ENCODE measurements at regions not wholly inside any gene's neighbourhood (a gene's known extent, or its start where the extent isn't known, plus 50 kb on each side); places are given as distances from the start of the nearest gene placed in this dataset.

GRCh38 chr1:229964281-229964680 lies 102.8 kb upstream of the GALNT2 start:
- no peak for DNase-seq (ENCODE audit: low read depth in 3 of 3)

- no peak for DNase-seq (ENCODE audit: low read depth in 3 of 3)
These were observed 96.3 kb upstream of the GALNT2 start for GRCh38 chr1:229970714-229971113.

DNA sequence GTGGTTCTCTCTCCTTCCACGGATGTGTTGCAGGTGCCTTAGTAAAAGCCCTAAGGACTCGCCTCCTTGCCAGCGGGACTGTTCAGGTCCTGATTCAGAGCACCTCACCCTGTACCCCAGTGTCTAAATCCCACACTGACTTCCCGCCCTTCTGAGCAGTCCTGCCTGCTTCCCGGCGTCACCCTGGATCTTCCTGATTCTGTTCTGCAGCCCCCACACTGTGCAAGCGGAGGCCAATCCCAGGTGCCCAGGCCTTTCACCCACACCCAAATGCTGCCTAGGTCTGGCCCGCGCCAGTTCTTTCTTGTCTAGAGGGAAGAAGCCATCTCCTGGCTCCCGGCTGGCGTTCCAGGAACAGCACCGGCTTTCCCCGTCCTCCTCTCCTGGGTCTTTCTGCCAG lies 95.9 kb upstream of the GALNT2 start:
- no peak for DNase-seq (ENCODE audit: low read depth in 3 of 3)

DNA sequence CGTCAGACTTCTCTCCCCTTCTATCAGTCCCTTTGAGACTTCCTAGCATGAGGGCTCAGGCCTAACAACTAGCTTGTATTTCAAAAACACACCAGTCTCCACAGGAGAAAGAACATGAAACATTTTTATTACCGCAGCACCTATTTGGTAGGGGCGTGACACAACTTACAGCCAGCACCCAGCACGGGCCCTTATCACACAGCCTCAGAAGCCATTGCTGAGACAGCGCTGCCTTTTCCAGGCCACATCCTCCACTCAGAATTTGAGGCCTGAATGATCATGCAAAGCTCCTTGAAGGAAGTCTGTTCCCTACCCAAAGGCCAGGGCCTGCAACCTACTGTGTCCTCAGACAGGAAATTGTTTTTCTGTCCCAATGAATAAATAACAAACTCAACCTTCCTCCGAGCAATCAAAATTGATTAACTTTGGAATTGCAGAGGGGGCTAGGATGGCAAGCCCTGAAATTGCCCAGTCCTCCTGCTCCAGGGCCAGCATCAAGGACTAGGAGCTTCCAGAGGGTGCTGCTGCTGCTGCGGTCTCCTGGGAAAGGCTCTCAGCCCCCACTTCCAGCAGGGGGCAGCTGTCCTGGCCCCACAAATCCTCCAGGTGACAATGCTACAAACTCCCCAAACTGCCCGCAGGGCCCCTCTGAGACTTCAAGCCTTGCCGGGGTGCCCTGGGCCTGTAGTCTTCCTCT lies 94.3 kb upstream of the GALNT2 start:
- no peak for DNase-seq (ENCODE audit: low read depth in 3 of 3)

DNA sequence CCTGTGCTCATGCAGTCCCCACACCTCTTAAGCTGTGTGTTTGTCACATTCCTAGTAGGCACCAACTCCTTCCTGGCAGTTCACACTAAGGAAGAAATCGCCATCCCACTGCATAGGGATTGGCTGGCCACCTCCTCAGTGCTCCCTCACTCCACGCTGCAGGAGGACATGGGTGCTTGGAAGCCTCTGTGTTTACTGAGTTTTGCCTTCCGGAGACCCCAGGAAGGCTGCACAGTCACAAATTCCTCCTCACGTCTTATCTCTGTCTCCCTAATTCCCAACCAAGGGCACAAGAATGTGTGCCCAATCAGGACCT lies 93.8 kb upstream of the GALNT2 start:
- DNase-seq (ENCODE audit: low read depth in 3 of 3) = no peak

DNA sequence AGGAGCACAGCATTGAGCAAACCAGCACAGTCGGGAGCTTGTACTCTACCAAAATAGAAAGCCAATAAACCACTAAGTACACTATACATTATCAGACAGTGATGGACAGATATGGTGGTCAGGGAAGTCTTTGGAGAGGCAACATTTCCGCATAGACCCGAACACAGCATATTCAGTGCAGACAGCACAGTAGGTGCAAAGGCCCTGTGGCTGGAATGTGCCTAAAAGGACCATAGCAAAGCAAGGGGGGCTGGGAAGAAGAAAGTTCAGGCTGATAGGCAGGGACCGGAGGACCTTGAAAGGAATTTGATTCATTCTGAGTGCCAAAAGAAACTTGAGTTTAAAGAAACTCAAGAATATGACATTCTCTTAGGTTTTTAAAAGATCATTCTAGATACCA lies 92.0 kb upstream of the GALNT2 start:
- no peak for DNase-seq (ENCODE audit: low read depth in 3 of 3)

DNA sequence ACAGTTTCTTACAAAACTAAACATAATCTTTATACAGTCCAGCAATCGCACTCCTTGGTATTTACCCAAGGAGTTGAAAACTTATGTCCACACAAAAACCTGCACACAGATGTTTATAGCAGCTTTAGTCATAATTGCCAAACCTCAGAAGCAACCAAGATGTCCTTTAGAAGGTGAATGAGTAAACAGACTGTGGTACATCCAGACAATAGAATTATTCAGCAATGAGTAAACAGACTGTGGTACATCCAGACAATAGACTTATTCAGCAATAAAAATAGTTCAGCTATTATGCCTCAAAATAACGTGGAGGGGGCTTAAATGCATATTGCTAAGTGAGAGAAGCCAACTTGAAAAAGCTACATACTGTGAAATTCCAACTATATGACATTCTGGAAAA lies 87.0 kb upstream of the GALNT2 start:
- no peak for DNase-seq (ENCODE audit: low read depth in 3 of 3)

DNA sequence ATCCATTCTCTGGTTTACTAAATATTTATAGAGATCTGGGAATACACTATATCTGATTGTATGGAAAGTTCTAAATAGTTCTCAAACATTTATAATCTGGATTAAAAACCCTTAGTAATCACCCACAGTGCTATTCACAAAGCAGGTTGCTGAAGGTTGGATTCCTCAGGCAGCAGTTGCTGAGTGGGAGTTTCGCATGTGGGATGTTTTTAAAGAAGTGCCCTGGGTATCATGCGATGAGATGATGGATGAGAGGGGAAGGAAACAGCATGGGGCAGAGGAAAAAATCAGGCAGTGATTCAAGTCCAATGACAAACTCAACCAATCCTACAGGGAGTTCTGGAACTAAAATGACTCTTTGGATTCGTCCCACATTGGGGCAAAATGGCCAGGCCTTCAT lies 85.3 kb upstream of the GALNT2 start:
- DNase-seq (ENCODE audit: low read depth in 3 of 3) = no peak

DNA sequence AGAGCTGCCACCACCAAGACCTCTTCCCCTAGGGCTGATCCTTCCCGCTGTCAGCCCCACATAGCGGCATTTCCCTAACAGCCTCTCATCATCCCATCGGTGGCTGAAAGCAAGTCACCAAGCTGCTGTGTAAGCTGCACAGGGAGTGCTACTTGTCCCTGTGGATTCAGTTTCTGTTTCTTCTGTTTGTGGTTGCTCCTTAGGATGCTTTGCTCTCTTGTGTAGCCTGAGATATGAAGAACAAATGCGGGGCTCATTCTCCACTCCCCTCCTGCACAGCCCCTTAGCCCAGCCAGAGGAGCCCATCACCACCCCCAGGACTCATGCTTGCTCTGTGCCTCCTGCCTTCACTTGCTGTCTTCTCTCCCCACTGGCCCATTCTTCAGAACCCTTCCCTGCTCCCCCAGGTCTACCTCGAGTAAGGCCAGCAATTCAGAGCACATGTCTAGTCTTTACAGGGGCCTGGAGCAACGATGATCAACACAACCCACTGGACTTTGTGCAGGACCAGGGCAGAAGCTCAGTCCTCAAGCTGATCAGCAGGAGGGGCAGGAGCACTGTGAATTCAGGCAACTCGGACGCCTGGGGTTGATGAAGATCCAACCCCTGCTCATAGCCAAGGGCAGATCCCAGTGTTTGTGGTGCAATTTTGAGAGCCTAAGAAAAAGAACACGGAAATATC lies 82.6 kb upstream of the GALNT2 start:
- no peak for DNase-seq (ENCODE audit: low read depth in 3 of 3)

DNA sequence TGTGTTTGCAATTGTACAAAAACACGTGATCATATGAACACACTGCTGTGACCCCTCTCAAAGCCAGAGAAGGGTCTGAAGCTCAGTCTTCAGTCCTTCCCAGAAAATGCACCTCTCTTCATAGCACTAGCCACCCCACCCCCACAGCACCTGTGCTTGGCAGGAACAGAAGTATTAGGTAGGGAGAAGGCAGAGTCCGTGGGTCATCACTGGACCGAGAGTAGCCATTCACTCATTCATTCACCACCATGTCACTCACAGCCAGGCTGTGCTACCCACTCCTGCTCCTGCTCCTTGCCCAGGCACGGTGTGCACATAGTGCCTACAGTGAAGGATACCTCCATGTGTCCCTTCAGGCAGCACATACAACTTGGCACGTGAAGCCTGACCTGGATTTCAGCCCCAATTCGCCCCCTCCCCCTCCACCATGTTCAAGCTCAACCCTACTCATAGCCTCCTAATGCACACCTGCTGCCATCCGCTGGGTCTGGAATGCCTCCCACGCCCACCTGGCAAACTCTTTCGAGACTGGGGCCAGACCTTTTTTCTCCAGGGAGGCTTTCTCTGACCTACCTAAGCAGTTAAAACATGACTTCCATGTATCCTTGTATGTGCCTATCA lies 81.9 kb upstream of the GALNT2 start:
- DNase-seq (ENCODE audit: low read depth in 3 of 3) = no peak

- no peak for DNase-seq (ENCODE audit: low read depth in 3 of 3)
These were observed 81.4 kb upstream of the GALNT2 start for GRCh38 chr1:229985613-229986010.

DNA sequence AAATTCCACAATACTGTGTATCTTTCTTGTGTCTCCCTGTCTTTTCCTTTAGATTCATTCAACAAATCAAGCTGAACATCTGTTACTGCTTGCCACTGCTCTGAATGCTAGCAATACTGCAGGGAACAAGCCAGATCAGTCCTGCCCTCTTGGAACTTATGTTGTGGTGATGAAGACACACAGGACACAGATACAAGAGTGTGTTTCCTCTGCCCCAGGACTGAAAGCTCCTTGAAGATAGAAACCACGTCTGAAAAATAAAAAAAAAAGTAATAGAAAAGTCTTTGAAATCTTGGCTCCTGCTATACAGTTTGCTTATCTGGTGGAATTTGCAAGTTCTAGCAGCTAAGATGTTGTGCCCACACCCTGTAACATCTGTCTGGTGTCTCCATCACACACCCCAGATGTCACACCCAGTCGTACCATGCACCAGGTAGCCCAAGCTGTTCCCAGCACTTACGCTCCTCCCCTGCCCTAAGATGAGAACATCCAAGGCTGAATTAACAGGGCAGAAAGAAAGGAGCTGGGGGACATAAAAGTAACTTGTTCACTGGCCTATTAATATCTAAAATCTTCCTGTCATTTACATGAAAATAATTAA lies 80.2 kb upstream of the GALNT2 start:
- DNase-seq (ENCODE audit: low read depth in 3 of 3) = no peak

DNA sequence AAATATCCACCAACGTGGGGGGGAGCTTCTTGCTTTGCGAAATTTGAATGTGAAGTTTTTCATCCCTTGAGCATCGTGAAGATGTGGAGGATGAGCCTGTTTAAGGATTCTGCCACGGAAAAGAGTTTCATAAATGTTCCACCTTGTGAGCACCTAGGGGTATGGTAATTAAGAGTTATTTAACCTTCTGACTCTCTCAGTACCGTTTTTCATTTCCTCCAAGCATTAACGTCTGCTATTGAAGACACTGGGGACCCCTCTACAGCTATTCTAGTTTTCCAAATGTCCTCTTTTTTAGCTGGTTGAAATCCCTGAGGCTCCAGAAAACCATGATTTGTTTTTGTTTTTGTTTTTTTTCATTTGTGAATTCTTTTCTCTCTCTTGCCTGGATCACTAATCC lies 79.1 kb upstream of the GALNT2 start:
- no peak for DNase-seq (ENCODE audit: low read depth in 3 of 3)

DNA sequence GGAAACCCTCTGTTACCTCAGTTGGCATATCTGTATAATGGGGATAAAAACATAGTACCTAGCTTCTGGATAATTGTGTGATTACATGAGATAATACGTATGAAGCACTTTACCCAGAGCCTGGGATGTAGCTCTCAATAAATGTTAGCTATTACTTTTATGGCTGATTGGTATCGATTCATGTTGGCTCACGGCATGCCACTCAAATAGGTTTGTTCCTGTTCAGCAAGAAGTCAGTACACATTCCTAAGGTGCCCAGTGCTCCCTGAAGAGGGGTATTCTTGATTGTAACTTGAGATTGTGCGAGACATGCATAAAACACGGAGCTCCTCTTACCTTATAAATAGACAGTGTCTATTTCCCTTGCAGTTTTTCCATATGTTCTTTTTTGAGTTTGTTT lies 78.5 kb upstream of the GALNT2 start:
- no peak for DNase-seq (ENCODE audit: low read depth in 3 of 3)

DNA sequence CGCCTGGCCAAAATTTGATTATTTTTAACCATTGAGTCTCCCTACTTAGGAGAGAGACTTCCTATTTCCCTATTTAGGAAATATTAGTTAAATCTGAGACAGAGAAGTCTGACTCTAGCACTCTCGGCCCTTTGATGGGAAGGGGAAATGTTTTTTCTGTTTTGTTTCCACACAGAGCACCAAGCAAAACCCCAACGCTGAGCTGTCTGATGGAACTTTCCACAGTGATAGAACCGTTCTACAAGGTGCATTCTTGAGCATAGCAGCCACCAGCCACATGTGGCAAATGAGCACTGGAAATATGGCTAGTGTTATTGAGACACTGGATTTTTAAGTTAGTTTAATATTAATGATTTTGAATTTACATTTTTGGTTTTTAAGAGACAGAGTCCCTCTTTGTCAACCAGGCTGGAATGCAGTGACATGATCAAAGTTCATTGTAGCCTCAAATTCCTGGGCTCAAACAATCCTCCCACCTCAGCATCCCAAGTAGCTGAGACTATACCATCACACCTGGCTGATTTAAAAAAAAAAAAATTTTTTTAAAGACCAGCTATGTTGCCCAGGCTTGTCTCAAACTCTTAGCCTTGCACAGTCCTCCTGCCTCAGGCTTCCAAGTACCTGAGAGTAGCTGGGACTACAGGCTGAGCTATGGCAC lies 77.3 kb upstream of the GALNT2 start:
- DNase-seq (ENCODE audit: low read depth in 3 of 3) = no peak

DNA sequence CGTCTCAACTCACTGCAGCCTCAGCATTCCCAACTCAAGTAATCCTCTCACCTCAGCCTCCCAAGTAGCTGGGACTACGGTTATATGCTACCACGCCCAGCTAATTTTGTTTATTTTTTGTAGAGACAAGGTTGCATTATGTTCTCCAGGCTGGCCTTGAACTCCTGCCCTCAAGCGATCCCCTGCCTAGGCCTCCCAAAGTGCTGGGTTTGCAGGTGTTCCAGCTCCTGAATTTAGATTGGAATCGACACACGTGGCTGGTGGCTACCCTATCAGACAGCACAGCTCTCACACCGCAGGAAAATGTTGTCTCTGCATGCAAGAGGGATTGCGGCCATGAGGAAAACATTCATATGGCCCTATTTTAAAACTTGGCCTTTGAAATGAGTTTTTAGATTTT lies 76.7 kb upstream of the GALNT2 start:
- no peak for DNase-seq (ENCODE audit: low read depth in 3 of 3)

- no peak for DNase-seq (ENCODE audit: low read depth in 3 of 3)
These were observed 75.9 kb upstream of the GALNT2 start for GRCh38 chr1:229991104-229991513.

DNA sequence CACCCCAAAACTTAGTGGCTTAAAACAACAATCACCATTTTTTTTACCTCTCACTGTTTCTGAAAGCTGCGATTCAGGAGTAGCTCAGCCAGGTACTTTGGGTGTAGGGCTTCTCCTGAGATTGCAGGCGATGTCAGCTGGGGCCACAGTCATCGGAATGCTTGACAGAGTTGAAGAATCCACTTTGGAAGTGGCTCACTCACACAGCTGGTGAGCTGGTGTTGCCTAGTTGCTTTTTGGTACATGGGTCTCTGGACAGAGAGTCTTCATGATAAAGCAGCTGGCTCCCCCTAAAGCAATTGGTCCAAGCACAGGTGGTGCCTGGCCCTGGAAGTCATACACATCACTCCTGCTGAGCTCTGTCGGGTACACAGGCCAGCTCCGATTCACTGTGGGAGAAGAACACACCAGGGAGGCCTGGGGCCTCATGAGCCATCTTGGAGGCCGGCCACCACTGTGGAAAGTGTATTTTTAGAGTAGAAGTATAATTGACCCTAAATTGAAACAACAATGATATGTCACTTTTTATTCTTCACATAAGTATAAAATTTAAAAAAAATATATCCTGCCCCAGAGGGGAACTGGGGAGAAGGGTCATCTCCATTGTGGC lies 75.2 kb upstream of the GALNT2 start:
- DNase-seq (ENCODE audit: low read depth in 3 of 3) = no peak

GRCh38 chr1:229993060-229993459 lies 74.0 kb upstream of the GALNT2 start:
- DNase-seq (ENCODE audit: low read depth in 3 of 3) = no peak

DNA sequence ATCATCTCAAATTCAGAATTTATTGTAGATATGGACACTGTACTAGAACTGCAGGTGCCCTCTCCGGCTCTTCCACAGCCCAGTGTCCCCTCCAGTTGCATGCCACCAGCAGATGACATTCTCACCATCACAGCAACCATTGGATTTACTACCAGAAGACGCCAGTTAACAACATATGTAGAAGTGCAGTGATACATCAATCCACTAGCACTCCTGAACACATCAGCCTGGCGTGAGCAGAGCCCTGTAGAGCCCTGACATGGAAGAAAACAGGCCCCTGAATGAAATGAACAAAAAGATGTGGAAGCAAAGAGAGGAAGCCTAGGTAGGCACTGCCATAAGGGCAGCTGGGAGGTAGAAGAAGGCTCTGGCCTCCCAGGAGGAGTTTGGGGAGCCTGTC lies 73.1 kb upstream of the GALNT2 start:
- DNase-seq (ENCODE audit: low read depth in 3 of 3) = no peak

DNA sequence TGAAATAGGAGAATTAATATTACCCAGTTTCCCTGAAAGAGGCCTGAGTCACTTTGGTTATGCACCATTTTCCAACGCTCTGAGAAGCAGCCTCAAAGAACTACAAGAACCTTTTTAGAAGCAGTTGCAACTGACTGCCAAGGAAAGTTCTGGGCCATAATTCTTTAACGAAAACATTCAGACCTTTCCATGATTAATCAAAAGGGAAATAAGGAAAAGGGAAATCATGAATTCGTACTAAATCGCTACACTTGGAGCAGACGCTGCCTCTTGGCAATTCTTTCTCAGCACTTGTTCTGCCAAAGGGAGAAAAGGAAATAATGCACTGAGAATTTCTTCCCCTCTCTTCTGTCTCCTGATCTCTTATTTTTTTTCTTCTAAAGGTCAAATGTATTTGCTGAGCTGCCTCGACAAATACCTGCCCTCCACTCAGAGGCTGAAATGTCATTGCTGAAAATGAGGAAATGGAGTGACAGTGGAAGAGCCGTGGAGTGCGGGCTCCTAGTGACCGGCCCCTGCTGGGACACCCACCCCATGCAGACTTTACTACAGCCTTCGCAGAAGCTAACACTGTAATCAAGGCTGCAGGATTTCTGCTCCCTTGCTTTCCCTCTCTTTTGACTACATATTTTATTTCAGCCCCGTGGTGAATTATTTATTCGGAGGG lies 67.9 kb upstream of the GALNT2 start:
- no peak for DNase-seq (ENCODE audit: low read depth in 3 of 3)
